HL-60 (cell line): ENCODE measurements at regions not wholly inside any gene's neighbourhood (a gene's known extent, or its start where the extent isn't known, plus 50 kb on each side); places are given as distances from the start of the nearest gene placed in this dataset.

Experiments
- POLR2AphosphoS5 ChIP-seq: IDR thresholded peaks from 2 replicates; pipeline ENCODE4 v1.6.1; 2012; ENCODE audit warnings: low read depth
- TF ChIP-seq, protein P1 (sequence below): IDR thresholded peaks from one replicate; pipeline ENCODE4 v1.5.1; 2011; ENCODE audit warnings: low read length, control low read depth, inconsistent platforms; ENCODE audit not compliant: insufficient read depth
- TF ChIP-seq, protein P2 (sequence below): IDR thresholded peaks from 2 replicates; pipeline ENCODE4 v1.6.1; 2012; ENCODE audit warnings: low read depth; ENCODE audit not compliant: insufficient replicate concordance

DNA sequence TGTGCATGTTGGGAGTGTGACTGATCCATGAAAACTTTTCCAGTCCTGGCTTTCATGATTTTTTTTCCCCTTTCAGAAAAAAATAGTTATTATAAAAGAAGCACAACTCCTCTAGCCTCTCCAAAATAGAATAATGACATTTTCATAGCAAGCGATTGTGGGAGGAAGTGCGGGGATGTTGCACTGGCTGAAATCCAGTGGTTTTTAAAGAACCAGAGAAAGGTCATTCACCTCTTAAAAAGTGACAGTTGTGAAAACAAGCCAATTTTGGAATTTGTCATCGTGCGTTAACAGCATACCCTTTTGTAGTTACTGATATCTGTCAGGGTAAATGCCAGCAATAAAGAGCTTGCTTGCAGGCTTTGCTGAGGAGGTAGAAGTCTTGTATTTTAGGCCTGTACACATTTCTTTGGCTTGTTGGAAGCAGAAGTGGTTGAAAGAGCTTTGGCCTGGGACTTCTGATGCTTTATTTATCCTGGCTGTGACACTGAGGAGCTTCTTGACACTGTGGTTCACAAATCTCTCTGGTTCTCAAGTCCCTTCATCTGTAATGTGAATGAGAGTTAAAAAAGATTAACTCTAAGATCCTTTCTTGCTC, 545.9 kb downstream of the REEP3 start:
- TF ChIP-seq, protein P1, sequence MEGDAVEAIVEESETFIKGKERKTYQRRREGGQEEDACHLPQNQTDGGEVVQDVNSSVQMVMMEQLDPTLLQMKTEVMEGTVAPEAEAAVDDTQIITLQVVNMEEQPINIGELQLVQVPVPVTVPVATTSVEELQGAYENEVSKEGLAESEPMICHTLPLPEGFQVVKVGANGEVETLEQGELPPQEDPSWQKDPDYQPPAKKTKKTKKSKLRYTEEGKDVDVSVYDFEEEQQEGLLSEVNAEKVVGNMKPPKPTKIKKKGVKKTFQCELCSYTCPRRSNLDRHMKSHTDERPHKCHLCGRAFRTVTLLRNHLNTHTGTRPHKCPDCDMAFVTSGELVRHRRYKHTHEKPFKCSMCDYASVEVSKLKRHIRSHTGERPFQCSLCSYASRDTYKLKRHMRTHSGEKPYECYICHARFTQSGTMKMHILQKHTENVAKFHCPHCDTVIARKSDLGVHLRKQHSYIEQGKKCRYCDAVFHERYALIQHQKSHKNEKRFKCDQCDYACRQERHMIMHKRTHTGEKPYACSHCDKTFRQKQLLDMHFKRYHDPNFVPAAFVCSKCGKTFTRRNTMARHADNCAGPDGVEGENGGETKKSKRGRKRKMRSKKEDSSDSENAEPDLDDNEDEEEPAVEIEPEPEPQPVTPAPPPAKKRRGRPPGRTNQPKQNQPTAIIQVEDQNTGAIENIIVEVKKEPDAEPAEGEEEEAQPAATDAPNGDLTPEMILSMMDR: no peak
- TF ChIP-seq POLR2AphosphoS5: no peak
- TF ChIP-seq, protein P2, sequence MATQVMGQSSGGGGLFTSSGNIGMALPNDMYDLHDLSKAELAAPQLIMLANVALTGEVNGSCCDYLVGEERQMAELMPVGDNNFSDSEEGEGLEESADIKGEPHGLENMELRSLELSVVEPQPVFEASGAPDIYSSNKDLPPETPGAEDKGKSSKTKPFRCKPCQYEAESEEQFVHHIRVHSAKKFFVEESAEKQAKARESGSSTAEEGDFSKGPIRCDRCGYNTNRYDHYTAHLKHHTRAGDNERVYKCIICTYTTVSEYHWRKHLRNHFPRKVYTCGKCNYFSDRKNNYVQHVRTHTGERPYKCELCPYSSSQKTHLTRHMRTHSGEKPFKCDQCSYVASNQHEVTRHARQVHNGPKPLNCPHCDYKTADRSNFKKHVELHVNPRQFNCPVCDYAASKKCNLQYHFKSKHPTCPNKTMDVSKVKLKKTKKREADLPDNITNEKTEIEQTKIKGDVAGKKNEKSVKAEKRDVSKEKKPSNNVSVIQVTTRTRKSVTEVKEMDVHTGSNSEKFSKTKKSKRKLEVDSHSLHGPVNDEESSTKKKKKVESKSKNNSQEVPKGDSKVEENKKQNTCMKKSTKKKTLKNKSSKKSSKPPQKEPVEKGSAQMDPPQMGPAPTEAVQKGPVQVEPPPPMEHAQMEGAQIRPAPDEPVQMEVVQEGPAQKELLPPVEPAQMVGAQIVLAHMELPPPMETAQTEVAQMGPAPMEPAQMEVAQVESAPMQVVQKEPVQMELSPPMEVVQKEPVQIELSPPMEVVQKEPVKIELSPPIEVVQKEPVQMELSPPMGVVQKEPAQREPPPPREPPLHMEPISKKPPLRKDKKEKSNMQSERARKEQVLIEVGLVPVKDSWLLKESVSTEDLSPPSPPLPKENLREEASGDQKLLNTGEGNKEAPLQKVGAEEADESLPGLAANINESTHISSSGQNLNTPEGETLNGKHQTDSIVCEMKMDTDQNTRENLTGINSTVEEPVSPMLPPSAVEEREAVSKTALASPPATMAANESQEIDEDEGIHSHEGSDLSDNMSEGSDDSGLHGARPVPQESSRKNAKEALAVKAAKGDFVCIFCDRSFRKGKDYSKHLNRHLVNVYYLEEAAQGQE: no peak
